ENCODE measurements at regions not wholly inside any gene's neighbourhood (a gene's known extent, or its start where the extent isn't known, plus 50 kb on each side); places are given as distances from the start of the nearest gene placed in this dataset.

DNA sequence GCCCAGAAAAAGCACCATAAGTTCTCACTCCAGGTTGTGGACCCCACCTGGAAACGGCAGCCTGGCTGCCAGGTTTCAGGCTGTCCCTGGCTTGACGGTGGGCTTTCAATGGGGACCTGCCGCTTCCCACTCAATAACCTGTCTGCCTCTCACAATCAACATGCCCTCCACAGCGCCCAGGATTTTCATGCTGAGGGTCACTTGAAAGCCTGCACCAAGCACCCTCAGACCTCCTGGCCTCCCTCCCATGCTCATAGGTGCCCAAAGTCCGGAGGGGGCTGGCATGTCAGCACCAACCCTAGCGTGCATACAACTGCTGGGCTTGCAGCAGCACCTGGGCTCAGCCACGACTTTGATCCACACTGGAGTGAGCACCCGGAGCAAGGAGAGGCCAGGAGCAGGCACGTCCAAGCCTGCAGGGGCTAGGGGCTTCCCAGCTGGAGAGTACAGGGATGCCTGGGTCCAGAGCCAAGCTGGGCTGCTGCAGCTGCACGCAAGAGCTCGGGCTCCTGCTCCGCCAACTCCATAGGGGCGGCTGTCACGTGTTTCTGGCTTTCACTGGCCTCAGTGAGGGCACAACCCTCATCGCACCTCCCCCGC, 1214.3 kb upstream of the RAG2 start:
- Histone ChIP-seq H3K27me3 (ENCODE audit: control insufficient read depth, insufficient read depth, low read length) (no peaks in the 10 kb centered on the region), H3K4me3 (ENCODE audit: low read depth, low read length) (no peak overlapping the region), H3K27ac (ENCODE audit: low read depth, low read length) (no peak overlapping the region), H3K9me3 (ENCODE audit: control insufficient read depth, insufficient read depth, low read length) (peaks cover 3% of the 10 kb centered on the region; the same call in 1 of the 2 replicates)
- ChIA-PET POLR2A (no interaction called here), CTCF (no interaction called here)
- DNase-seq (ENCODE audit: low read depth, low spot score) = no peak
- TF ChIP-seq, protein P1, sequence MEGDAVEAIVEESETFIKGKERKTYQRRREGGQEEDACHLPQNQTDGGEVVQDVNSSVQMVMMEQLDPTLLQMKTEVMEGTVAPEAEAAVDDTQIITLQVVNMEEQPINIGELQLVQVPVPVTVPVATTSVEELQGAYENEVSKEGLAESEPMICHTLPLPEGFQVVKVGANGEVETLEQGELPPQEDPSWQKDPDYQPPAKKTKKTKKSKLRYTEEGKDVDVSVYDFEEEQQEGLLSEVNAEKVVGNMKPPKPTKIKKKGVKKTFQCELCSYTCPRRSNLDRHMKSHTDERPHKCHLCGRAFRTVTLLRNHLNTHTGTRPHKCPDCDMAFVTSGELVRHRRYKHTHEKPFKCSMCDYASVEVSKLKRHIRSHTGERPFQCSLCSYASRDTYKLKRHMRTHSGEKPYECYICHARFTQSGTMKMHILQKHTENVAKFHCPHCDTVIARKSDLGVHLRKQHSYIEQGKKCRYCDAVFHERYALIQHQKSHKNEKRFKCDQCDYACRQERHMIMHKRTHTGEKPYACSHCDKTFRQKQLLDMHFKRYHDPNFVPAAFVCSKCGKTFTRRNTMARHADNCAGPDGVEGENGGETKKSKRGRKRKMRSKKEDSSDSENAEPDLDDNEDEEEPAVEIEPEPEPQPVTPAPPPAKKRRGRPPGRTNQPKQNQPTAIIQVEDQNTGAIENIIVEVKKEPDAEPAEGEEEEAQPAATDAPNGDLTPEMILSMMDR (IDR thresholded peaks at IDR 0.05; ENCODE audit: low read depth, low read length) = no peak

DNA sequence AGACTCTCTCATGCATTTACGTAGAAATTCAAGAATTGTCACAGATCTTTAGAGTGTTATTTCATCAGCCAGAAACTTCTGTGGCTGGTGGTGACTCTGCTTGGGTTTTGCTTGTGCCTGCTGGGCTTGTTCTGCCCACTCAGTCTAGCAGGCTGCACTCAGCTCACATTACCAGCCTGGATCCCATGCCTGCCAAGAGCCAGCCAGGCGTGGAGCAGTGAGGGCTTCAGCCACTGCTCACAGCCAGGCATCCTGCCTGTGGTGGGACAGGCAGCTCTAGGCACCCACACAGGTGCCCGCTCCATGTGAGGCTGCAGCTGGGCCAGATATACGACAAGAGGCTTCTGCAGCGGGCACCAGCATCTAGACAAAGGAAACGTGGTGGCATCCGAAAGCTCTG, 1213.3 kb upstream of the RAG2 start:
- TF ChIP-seq, protein P1 (IDR thresholded peaks at IDR 0.05; ENCODE audit: low read depth, low read length) = no peak
- CTCF ChIA-PET = no interaction called here
- POLR2A ChIA-PET = no interaction called here
- no peak for DNase-seq (ENCODE audit: low read depth, low spot score)
- Histone ChIP-seq H3K9me3 (ENCODE audit: control insufficient read depth, insufficient read depth, low read length) (peaks cover 3% of the 10 kb centered on the region; the same call in 1 of the 2 replicates), H3K27me3 (ENCODE audit: control insufficient read depth, insufficient read depth, low read length) (no peaks in the 10 kb centered on the region), H3K4me3 (ENCODE audit: low read depth, low read length) (no peak overlapping the region), H3K27ac (ENCODE audit: low read depth, low read length) (no peak overlapping the region)

GRCh38 chr11:37804666-37805065, 1206.6 kb upstream of the RAG2 start:
- DNase-seq (ENCODE audit: low read depth, low spot score) = no peak
- TF ChIP-seq, protein P1 (IDR thresholded peaks at IDR 0.05; ENCODE audit: low read depth, low read length) = no peak
- Histone ChIP-seq H3K4me3 (ENCODE audit: low read depth, low read length) (no peak overlapping the region), H3K27ac (ENCODE audit: low read depth, low read length) (no peak overlapping the region), H3K27me3 (ENCODE audit: control insufficient read depth, insufficient read depth, low read length) (no peaks in the 10 kb centered on the region), H3K9me3 (ENCODE audit: control insufficient read depth, insufficient read depth, low read length) (no peaks in the 10 kb centered on the region)
- ChIA-PET CTCF (no interaction called here), POLR2A (no interaction called here)

GRCh38 chr11:37788141-37788877, 1190.3 kb upstream of the RAG2 start:
- CTCF ChIA-PET = no interaction called here

More at GRCh38 chr11:37788141-37788877, 1190.3 kb upstream of the RAG2 start:
- TF ChIP-seq, protein P1 (IDR thresholded peaks at IDR 0.05; ENCODE audit: low read depth, low read length) = no peak
- H3K27ac ChIP-seq (ENCODE audit: low read depth, low read length) = no peak overlapping the region
- POLR2A ChIA-PET = no interaction called here
- no peak overlapping the region for H3K4me3 ChIP-seq (ENCODE audit: low read depth, low read length)
- peak; percentile 36 for DNase-seq (ENCODE audit: low read depth, low spot score)
- H3K9me3 ChIP-seq (ENCODE audit: control insufficient read depth, insufficient read depth, low read length) = no peaks in the 10 kb centered on the region
- H3K27me3 ChIP-seq (ENCODE audit: control insufficient read depth, insufficient read depth, low read length) = no peaks in the 10 kb centered on the region
